AG09319 (cell line): ENCODE measurements at regions not wholly inside any gene's neighbourhood (a gene's known extent, or its start where the extent isn't known, plus 50 kb on each side); places are given as distances from the start of the nearest gene placed in this dataset.

Experiments
- DNase-seq: peaks from one replicate; pipeline ENCODE4 v3.0.0-alpha.2; 2010; ENCODE audit warnings: low read depth; ENCODE audit errors: extremely low read depth
- TF ChIP-seq, protein P1 (sequence below): IDR thresholded peaks from 2 replicates; pipeline ENCODE4 v1.5.1; 2011; ENCODE audit warnings: low read depth, mild to moderate bottlenecking, inconsistent platforms, low read length, moderate library complexity

- no peak for DNase-seq
- TF ChIP-seq, protein P1, sequence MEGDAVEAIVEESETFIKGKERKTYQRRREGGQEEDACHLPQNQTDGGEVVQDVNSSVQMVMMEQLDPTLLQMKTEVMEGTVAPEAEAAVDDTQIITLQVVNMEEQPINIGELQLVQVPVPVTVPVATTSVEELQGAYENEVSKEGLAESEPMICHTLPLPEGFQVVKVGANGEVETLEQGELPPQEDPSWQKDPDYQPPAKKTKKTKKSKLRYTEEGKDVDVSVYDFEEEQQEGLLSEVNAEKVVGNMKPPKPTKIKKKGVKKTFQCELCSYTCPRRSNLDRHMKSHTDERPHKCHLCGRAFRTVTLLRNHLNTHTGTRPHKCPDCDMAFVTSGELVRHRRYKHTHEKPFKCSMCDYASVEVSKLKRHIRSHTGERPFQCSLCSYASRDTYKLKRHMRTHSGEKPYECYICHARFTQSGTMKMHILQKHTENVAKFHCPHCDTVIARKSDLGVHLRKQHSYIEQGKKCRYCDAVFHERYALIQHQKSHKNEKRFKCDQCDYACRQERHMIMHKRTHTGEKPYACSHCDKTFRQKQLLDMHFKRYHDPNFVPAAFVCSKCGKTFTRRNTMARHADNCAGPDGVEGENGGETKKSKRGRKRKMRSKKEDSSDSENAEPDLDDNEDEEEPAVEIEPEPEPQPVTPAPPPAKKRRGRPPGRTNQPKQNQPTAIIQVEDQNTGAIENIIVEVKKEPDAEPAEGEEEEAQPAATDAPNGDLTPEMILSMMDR, result no peak
Measured at GRCh38 chr3:55297245-55297644, 189.9 kb downstream of the WNT5A start.

DNA sequence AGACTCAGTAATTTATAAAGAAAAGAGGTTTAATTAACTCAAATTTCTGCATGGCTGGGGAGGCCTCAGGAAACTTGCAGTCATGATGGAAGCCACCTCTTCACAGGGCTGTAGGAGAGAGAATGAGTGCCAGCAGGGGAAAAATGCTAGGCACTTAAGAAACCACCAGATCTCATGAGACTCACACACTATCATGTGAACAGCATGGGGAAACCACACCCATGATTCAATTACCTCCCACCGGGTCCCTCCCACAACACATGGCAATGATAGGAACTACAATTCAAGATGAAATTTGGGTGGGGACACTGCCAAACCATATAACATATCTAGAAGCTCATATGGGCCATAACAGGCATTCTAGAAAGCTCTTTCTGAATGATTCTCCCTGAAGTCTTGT, 190.3 kb downstream of the WNT5A start:
- TF ChIP-seq, protein P1, result no peak
- DNase-seq, result no peak

- TF ChIP-seq, protein P1, result no peak
- DNase-seq, result no peak
Measured at GRCh38 chr3:55296030-55296429, 191.1 kb downstream of the WNT5A start.

GRCh38 chr3:55294557-55294956, 192.5 kb downstream of the WNT5A start:
- no peak for DNase-seq
- TF ChIP-seq, protein P1, result no peak

DNA sequence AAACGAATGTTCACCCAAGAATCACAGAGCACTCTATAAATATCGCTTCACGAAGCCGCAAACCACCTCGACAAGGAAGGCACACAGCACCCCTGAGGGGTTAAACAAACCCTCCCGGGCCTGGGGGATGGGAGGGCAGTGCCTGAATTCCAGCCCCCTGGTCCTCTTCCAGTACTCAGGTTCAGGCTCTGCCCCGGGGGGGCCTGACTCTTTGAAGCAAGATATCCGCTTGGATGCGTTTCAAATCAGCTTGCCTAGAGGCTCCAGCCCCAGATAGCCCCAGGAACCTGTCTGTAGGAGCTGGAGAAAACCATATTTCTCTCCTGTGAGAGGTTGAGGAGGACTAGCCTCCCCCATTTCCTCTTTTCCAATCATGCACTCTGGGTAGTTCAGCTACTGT, 194.7 kb downstream of the WNT5A start:
- TF ChIP-seq, protein P1, result no peak
- DNase-seq, result no peak

DNA sequence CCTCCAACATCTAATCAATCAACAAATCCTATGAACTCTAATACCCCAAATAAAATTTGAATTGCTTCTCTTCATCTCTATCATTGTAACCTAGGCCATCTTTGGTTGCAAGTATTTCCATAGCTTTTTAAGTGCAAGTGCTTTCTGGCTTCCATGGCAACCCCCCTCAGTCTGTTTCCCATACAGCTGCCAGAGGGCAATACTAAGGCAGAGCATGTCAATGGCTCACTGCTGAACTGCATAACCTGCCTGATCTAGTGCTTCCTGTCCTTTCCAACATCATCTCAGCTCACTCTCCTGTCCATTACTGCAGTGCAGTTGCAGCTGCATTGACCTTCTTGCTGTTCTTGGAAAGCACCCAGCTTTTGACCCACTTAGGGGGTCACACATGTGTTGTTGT, 198.4 kb downstream of the WNT5A start:
- TF ChIP-seq, protein P1, result no peak
- no peak for DNase-seq

DNA sequence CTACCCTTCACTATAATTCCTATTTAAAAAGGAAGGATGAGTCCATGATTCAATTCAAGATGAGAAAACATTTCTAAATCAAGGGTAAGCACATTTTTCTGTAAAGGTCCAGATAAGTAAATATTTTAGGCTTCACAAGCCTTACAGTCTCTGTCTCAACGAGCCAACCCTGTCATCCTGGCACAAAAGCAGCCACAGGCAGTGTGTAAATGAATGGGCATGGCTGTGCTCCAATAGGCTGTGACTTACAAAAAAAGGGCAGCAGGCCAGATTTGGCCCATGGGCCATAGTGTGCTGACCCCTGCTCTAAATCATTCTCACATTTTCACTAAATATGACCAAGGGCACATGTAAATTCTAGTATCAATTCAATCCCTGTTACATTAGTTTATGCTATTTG, 200.4 kb downstream of the WNT5A start:
- DNase-seq, result no peak
- TF ChIP-seq, protein P1, result no peak
